Subcutaneous abdominal adipose tissue (tissue), 5 donors: ENCODE measurements at regions not wholly inside any gene's neighbourhood (a gene's known extent, or its start where the extent isn't known, plus 50 kb on each side); places are given as distances from the start of the nearest gene placed in this dataset.

Experiments used
- H3K27ac ChIP-seq: one replicate; pipeline ENCODE4 v1.7.0; 2013; ENCODE audit warnings: low read depth, mild to moderate bottlenecking, inconsistent platforms, low read length, moderate library complexity
- H3K27me3 ChIP-seq, 5 donors: one replicate each; pipeline ENCODE4 v1.7.0; 2013; ENCODE audit warnings: low read length in 5 of 5, inconsistent platforms in 1 of 5; ENCODE audit not compliant: control insufficient read depth in 5 of 5, insufficient read depth in 4 of 5
- H3K36me3 ChIP-seq, 5 donors: one replicate each; pipeline ENCODE4 v1.7.0; 2013; ENCODE audit warnings: low read length in 5 of 5; ENCODE audit not compliant: control insufficient read depth in 5 of 5, insufficient read depth in 5 of 5
- H3K4me1 ChIP-seq, 5 donors: one replicate each; pipeline ENCODE4 v1.7.0; 2013; ENCODE audit warnings: low read length in 5 of 5, mild to moderate bottlenecking in 3 of 5, moderate library complexity in 1 of 5; ENCODE audit not compliant: control insufficient read depth in 5 of 5, insufficient read depth in 5 of 5
- H3K4me3 ChIP-seq, 5 donors: one replicate each; pipeline ENCODE4 v1.7.0; 2013; ENCODE audit warnings: low read length in 5 of 5, low read depth in 1 of 5
- H3K9ac ChIP-seq, 5 donors: one replicate each; pipeline ENCODE4 v1.7.0; 2013; ENCODE audit warnings: low read length in 5 of 5, mild to moderate bottlenecking in 4 of 5, moderate library complexity in 3 of 5
- H3K9me3 ChIP-seq, 5 donors: one replicate each; pipeline ENCODE4 v1.7.0; 2013; ENCODE audit warnings: low read length in 5 of 5; ENCODE audit not compliant: control insufficient read depth in 5 of 5
- donor health status: healthy.
- donor health status: healthy.
- donor health status: healthy.
- donor health status: healthy.
- donor health status: healthy.

GRCh38 chr2:163859951-163860350 is 124.1 kb upstream of the FIGN start:
- no peaks in the 10 kb centered on the region for H3K4me1 ChIP-seq
- H3K27me3 ChIP-seq: no peaks in the 10 kb centered on the region
- H3K36me3 ChIP-seq: no peaks in the 10 kb centered on the region
- no peaks in the 10 kb centered on the region for H3K9me3 ChIP-seq
- H3K9ac ChIP-seq: no peak overlapping the region
- H3K27ac ChIP-seq: no peak overlapping the region
- H3K4me3 ChIP-seq: no peak overlapping the region

DNA sequence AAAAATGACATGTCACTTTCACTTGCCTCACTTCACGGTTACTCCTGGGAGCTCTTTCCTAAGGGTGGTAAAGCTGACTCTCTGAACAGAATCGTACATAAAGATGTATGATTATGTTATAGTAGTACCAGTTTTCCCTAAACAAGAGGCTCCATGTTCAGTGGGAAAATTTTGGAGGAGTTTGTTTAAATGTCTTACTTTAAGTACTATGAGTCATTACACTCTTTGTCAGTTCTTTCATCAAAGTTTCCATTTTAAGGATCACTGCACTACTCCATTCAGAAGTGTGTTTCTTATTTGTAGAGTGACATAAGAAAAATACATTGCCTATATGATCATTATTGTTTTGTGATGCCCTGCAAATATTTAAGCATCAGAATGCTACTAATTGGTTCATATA is 121.1 kb upstream of the FIGN start:
- no peaks in the 10 kb centered on the region for H3K4me1 ChIP-seq
- no peak overlapping the region for H3K9ac ChIP-seq
- H3K4me3 ChIP-seq: no peak overlapping the region
- H3K36me3 ChIP-seq: no peaks in the 10 kb centered on the region
- H3K9me3 ChIP-seq: no peaks in the 10 kb centered on the region
- H3K27ac ChIP-seq: no peak overlapping the region
- H3K27me3 ChIP-seq: no peaks in the 10 kb centered on the region

- Histone ChIP-seq H3K9me3 (no peaks in the 10 kb centered on the region), H3K27me3 (no peaks in the 10 kb centered on the region), H3K27ac (no peak overlapping the region), H3K4me3 (no peak overlapping the region), H3K4me1 (no peaks in the 10 kb centered on the region), H3K36me3 (no peaks in the 10 kb centered on the region), H3K9ac (no peak overlapping the region)
These were observed 116.8 kb upstream of the FIGN start for GRCh38 chr2:163852616-163853015.

DNA sequence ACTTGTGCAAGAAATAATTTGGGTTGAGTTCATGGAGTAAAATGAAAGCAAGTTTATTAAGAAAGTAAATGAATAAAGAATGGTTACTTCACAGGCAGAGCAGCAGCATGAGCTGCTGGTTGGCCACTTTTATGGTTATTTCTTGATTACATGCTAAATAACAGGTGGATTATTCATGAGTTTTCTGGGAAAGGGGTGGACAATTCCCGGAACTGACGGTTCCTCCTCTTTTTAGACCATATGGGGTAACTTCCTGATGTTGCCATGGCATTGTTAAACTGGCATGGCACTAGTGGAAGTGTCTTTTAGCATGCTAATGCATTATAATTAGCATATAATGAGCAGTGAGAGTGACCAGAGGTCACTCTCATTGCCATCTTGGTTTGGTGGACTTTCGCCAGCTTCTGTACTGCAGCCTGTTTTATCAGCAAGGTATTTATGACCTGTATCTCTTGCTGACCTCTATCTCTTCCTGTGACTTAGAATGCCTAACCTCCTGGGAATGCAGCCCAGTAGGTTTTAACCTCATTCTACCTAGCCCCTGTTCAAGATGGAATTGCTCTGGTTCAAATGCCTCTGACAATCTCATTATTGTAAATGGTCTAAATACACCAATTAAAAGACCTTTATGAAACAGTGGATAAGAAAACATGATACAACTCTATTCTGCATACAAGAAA is 114.1 kb upstream of the FIGN start:
- Histone ChIP-seq H3K9me3 (peaks cover 0 to 3% (median 0%) of the 10 kb centered on the region in 5 donors), H3K4me1 (no peaks in the 10 kb centered on the region), H3K27me3 (no peaks in the 10 kb centered on the region), H3K27ac (no peak overlapping the region), H3K36me3 (no peaks in the 10 kb centered on the region), H3K4me3 (no peak overlapping the region), H3K9ac (no peak overlapping the region)

DNA sequence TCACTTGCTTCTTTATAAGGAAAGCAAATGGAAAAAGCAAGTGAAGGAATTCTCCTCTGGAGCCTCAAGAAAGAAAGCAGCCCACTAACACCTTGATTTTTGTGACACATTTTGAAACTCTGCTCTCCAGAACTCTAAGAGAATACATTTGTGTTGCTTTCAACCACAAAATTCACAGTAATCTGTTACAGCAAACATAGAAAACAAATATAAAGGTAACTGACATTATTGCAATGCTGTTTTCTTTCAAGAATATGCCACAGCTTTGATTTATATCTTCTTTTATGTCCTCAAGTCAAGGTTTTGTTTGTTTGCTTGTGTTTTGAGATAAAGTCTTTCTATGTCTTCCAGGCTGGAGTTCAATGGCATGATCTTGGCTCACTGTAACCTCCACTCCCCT is 103.1 kb upstream of the FIGN start:
- Histone ChIP-seq H3K36me3 (no peaks in the 10 kb centered on the region), H3K27me3 (no peaks in the 10 kb centered on the region), H3K9ac (no peak overlapping the region), H3K27ac (no peak overlapping the region), H3K9me3 (no peaks in the 10 kb centered on the region), H3K4me3 (no peak overlapping the region), H3K4me1 (no peaks in the 10 kb centered on the region)

DNA sequence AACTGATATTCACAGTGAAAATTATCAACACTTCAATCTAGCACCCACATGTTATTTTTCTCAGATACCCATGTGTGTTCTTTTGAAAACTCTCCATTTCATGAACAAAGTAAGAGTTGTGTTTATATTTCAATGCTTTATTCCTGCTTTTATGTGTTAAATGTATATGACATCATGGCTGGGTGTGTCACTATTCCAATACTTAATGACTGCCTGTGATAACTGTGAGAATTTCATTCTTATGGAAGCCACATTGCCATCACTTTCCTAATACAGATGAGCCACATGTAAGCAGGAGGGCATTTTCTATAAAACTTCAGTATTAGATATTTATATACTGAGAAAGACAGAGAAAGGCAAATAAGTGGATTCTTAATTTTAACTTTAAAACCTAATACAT is 100.4 kb upstream of the FIGN start:
- Histone ChIP-seq H3K9ac (no peak overlapping the region), H3K4me3 (no peak overlapping the region), H3K27ac (no peak overlapping the region), H3K27me3 (no peaks in the 10 kb centered on the region), H3K9me3 (no peaks in the 10 kb centered on the region), H3K36me3 (no peaks in the 10 kb centered on the region), H3K4me1 (no peaks in the 10 kb centered on the region)

GRCh38 chr2:163834841-163835240 is 99.0 kb upstream of the FIGN start:
- H3K36me3 ChIP-seq: no peaks in the 10 kb centered on the region
- H3K27ac ChIP-seq: no peak overlapping the region
- no peak overlapping the region for H3K9ac ChIP-seq
- H3K27me3 ChIP-seq: no peaks in the 10 kb centered on the region
- H3K4me1 ChIP-seq: no peaks in the 10 kb centered on the region
- H3K9me3 ChIP-seq: no peaks in the 10 kb centered on the region
- no peak overlapping the region for H3K4me3 ChIP-seq

DNA sequence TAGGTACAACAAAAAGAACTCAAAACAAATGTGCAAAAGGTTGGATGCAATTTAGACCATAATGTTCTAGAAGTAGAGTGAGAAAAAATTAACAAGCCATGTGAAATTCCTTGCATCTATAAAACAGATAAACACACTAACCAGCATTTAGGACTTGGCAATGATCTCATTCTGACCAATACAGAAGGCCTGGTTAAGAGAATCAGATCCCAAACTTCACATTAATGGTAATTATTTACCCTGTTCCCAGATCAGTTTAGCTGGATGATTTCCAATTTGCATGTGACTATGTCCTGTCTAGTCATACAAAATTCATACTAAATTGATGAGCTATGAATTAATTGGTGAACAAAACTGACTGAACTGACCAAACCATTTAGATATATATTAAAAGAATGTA is 98.4 kb upstream of the FIGN start:
- Histone ChIP-seq H3K9ac (no peak overlapping the region), H3K4me1 (no peaks in the 10 kb centered on the region), H3K4me3 (no peak overlapping the region), H3K27ac (no peak overlapping the region), H3K9me3 (no peaks in the 10 kb centered on the region), H3K36me3 (no peaks in the 10 kb centered on the region), H3K27me3 (no peaks in the 10 kb centered on the region)

DNA sequence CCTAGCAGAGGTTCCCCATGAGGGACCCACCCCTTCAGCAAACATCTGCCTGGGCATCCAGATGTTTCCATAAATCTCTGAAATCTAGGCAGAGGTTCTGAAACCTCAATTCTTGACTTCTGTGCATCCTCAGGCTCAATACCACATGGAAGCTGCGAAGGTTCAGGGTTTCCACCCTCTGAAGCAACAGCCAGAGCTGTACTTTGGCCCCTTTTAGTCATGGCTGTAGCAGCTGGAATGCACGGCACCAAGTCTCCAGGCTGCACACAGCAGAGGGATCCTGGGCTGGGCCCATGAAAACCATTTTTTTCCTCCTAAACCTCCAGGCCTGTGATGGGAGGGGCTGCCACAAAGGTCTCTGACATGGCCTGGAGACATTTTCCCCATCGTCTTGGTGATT is 93.0 kb upstream of the FIGN start:
- H3K9me3 ChIP-seq: peaks cover 0 to 7% (median 0%) of the 10 kb centered on the region in 5 donors
- no peak overlapping the region for H3K4me3 ChIP-seq
- no peaks in the 10 kb centered on the region for H3K4me1 ChIP-seq
- no peak overlapping the region for H3K27ac ChIP-seq
- no peaks in the 10 kb centered on the region for H3K27me3 ChIP-seq
- no peaks in the 10 kb centered on the region for H3K36me3 ChIP-seq
- H3K9ac ChIP-seq: no peak overlapping the region

DNA sequence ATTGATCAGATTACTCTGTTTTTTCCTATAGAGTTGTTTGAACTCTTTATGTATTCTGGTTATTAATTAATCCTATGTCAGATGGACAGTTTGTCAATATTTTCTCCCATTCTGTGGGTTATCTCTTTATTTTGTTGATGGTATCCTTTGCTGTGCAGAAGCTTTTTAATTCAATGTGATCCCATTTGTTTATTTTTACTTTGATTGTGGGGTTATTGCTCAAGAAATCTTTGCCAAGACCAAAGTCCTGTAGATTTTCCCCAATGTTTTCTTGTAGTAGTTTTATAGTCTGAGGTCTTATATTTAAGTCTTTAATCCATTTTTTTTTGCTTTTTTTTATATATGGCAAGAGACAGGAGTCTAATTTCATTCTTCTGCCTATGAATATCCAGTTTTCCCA is 86.2 kb upstream of the FIGN start:
- Histone ChIP-seq H3K27me3 (no peaks in the 10 kb centered on the region), H3K4me3 (no peak overlapping the region), H3K9me3 (peaks cover 0 to 7% (median 4%) of the 10 kb centered on the region in 5 donors), H3K9ac (no peak overlapping the region), H3K4me1 (no peaks in the 10 kb centered on the region), H3K27ac (no peak overlapping the region), H3K36me3 (no peaks in the 10 kb centered on the region)
